ENCODE measurements at regions not wholly inside any gene's neighbourhood (a gene's known extent, or its start where the extent isn't known, plus 50 kb on each side); places are given as distances from the start of the nearest gene placed in this dataset.
"Not testable (repeated sequence)": the region's sequence is repeated elsewhere in the genome, so short reads cannot be mapped to it uniquely, and the experiment has no call there.

GRCh38 chr5:129163810-129164378 lies 69.3 kb downstream of the ISOC1 start:
- DNase-seq: no peak

- DNase-seq: no peak
Observed at GRCh38 chr5:129170050-129170449, 75.5 kb downstream of the ISOC1 start.

- DNase-seq: no peak
Observed at GRCh38 chr5:129171194-129171944, 76.8 kb downstream of the ISOC1 start.

GRCh38 chr5:129172580-129172979 lies 78.0 kb downstream of the ISOC1 start:
- peak in 1 of 2 donors; percentile 30 for DNase-seq

GRCh38 chr5:129173771-129174170 lies 79.2 kb downstream of the ISOC1 start:
- no peak for DNase-seq

- no peak for DNase-seq
Observed at GRCh38 chr5:129174480-129174879, 79.9 kb downstream of the ISOC1 start.

- DNase-seq: no peak
Observed at GRCh38 chr5:129177451-129177850, 82.9 kb downstream of the ISOC1 start.

- no peak for DNase-seq
Observed at GRCh38 chr5:129199308-129199707, 104.8 kb downstream of the ISOC1 start.

- DNase-seq: no peak
Observed at GRCh38 chr5:129204525-129204924, 110.0 kb downstream of the ISOC1 start.

GRCh38 chr5:129216001-129216400 lies 121.5 kb downstream of the ISOC1 start:
- no peak for DNase-seq

- DNase-seq: no peak
Observed at GRCh38 chr5:129217179-129217578, 122.6 kb downstream of the ISOC1 start.

- no peak for DNase-seq
Observed at GRCh38 chr5:129223178-129223577, 128.6 kb downstream of the ISOC1 start.

GRCh38 chr5:129228577-129228976 lies 134.0 kb downstream of the ISOC1 start:
- DNase-seq: no peak

- no peak for DNase-seq
Observed at GRCh38 chr5:129241755-129242154, 147.2 kb downstream of the ISOC1 start.

- DNase-seq: no peak
Observed at GRCh38 chr5:129243039-129243438, 148.5 kb downstream of the ISOC1 start.

GRCh38 chr5:129244478-129244877 lies 149.9 kb downstream of the ISOC1 start:
- no peak for DNase-seq

GRCh38 chr5:129245489-129245888 lies 150.9 kb downstream of the ISOC1 start:
- DNase-seq: peak; percentile 2 to 94

GRCh38 chr5:129246088-129246487 lies 151.5 kb downstream of the ISOC1 start:
- no peak for DNase-seq

- DNase-seq: no peak
Observed at GRCh38 chr5:129249886-129250285, 155.3 kb downstream of the ISOC1 start.

- DNase-seq: no peak
Observed at GRCh38 chr5:129271308-129271707, 176.8 kb downstream of the ISOC1 start.

GRCh38 chr5:129284010-129284409 lies 176.1 kb upstream of the ADAMTS19 start:
- DNase-seq: no peak

- not testable (repeated sequence) for DNase-seq
Observed at GRCh38 chr5:129294216-129294615, 165.9 kb upstream of the ADAMTS19 start.

GRCh38 chr5:129306725-129307124 lies 153.4 kb upstream of the ADAMTS19 start:
- no peak for DNase-seq

GRCh38 chr5:129322968-129323367 lies 137.1 kb upstream of the ADAMTS19 start:
- no peak for DNase-seq

- DNase-seq: no peak
Observed at GRCh38 chr5:129341306-129341705, 118.8 kb upstream of the ADAMTS19 start.
